ENCODE measurements at regions not wholly inside any gene's neighbourhood (a gene's known extent, or its start where the extent isn't known, plus 50 kb on each side); places are given as distances from the start of the nearest gene placed in this dataset.

GRCh38 chr20:61090541-61090940, 161.5 kb upstream of the CDH4 start:
- TF ChIP-seq EZH2phosphoT487 (IDR thresholded peaks at IDR 0.05; ENCODE audit: low read length) (no peak), CTCF (IDR thresholded peaks at IDR 0.05; ENCODE audit: low read length) (no peak)
